H1 (cell line): ENCODE measurements at regions not wholly inside any gene's neighbourhood (a gene's known extent, or its start where the extent isn't known, plus 50 kb on each side); places are given as distances from the start of the nearest gene placed in this dataset.

Experiments
- CTCF ChIA-PET: fragments of 300-600 bp; sonication (Branson Sonifier 250); formaldehyde crosslinking; loops from one replicate; lab custom pipeline; 2021; ENCODE audit not compliant: partially characterized antibody; lab: Charles Lee
- POLR2A ChIA-PET: fragments of 300-600 bp; sonication (Branson Sonifier 250); formaldehyde crosslinking; loops from one replicate; lab custom pipeline; 2021; ENCODE audit warnings: inconsistent platforms; ENCODE audit not compliant: partially characterized antibody; lab: Charles Lee
- DNase-seq, 2 experiments: peaks; one replicate each; pipeline versions ENCODE4 v3.0.0 to v3.0.0-alpha.2; 2010 to 2022; ENCODE audit warnings: low spot score in 2 of 2, low read depth in 1 of 2, mixed read lengths in 1 of 2
- FAIRE-seq: peaks from 2 replicates; lab custom pipeline; 2011; peaks lifted over from hg19 to GRCh38; lab: Jason Lieb, UNC
- H2AFZ ChIP-seq: 2 replicates; pipeline ENCODE4 v1.8.1; 2012; ENCODE audit warnings: low read length, inconsistent platforms
- H2AK5ac ChIP-seq: 2 replicates; pipeline ENCODE4 v1.6.1; 2013; ENCODE audit warnings: low read depth, low read length
- H2BK120ac ChIP-seq: replicated peaks from 2 replicates; pipeline ENCODE3; 2013; ENCODE audit warnings: low read depth, low read length, inconsistent platforms
- H2BK12ac ChIP-seq: 2 replicates; pipeline ENCODE4 v1.6.1; 2013; ENCODE audit warnings: low read depth, low read length
- H2BK15ac ChIP-seq: 2 replicates; pipeline ENCODE4 v1.6.1; 2013; ENCODE audit warnings: low read length
- H2BK20ac ChIP-seq: 2 replicates; pipeline ENCODE4 v1.6.1; 2013; ENCODE audit warnings: low read length
- H2BK5ac ChIP-seq: 2 replicates; pipeline ENCODE4 v1.6.1; 2013; ENCODE audit warnings: low read depth, low read length
- H3K14ac ChIP-seq: 2 replicates; pipeline ENCODE4 v1.6.1; 2013; ENCODE audit warnings: inconsistent platforms; ENCODE audit not compliant: insufficient read length
- H3K18ac ChIP-seq: 2 replicates; pipeline ENCODE4 v1.6.1; 2013; ENCODE audit warnings: low read length; ENCODE audit errors: extremely low read depth
- H3K23ac ChIP-seq: 2 replicates; pipeline ENCODE4 v1.6.1; 2013; ENCODE audit warnings: inconsistent platforms; ENCODE audit not compliant: insufficient read length
- H3K23me2 ChIP-seq: 2 replicates; pipeline ENCODE4 v1.6.1; 2013; ENCODE audit warnings: low read depth, low read length
- H3K27ac ChIP-seq: 2 replicates; pipeline ENCODE4 v1.6.1; 2011; ENCODE audit warnings: low read depth, low read length, inconsistent platforms
- H3K27me3 ChIP-seq, 4 experiments: replicated peaks in 1 of 4; 1 replicate in 1 of 4; 2 replicates in 3 of 4; pipeline versions ENCODE4 v1.6.1 to v1.8.1; 2011 to 2013; ENCODE audit warnings: low read length in 3 of 4, mild to moderate bottlenecking in 3 of 4, inconsistent platforms in 2 of 4, mixed read lengths in 2 of 4, moderate library complexity in 1 of 4; ENCODE audit not compliant: control insufficient read depth in 3 of 4, insufficient read depth in 3 of 4; ENCODE audit errors: extremely low read depth in 1 of 4
- H3K36me3 ChIP-seq, 4 experiments: 2 replicates each; pipeline versions ENCODE4 v1.6.1 to v1.8.1; 2011 to 2013; ENCODE audit warnings: mild to moderate bottlenecking in 4 of 4, low read length in 3 of 4, moderate library complexity in 2 of 4, control low read depth in 1 of 4, inconsistent platforms in 1 of 4; ENCODE audit not compliant: insufficient read depth in 4 of 4, control insufficient read depth in 2 of 4
- H3K4ac ChIP-seq: replicated peaks from 2 replicates; pipeline ENCODE3; 2013; ENCODE audit warnings: low read length, low read depth, mixed read lengths, inconsistent platforms; ENCODE audit not compliant: insufficient read length
- H3K4me1 ChIP-seq, 4 experiments: replicated peaks in 1 of 4; 1 replicate in 1 of 4; 2 replicates in 3 of 4; pipeline versions ENCODE4 v1.6.1 to v1.8.1; 2011 to 2013; ENCODE audit warnings: low read length in 3 of 4, inconsistent platforms in 2 of 4, mixed read lengths in 1 of 4; ENCODE audit not compliant: insufficient read depth in 4 of 4, control insufficient read depth in 3 of 4
- H3K4me2 ChIP-seq, 2 experiments: 2 replicates each; pipeline versions ENCODE4 v1.6.1 to v1.8.1; 2011 to 2013; ENCODE audit warnings: low read depth in 2 of 2, low read length in 2 of 2, control low read depth in 1 of 2, inconsistent platforms in 1 of 2, mild to moderate bottlenecking in 1 of 2; ENCODE audit not compliant: insufficient read depth in 1 of 2
- H3K4me3 ChIP-seq, 4 experiments: fragments of 200-600, 300-600 bp in 1 of 4; sonication (generic), shearing (Covaris generic), sonication (Bioruptor Twin) in 1 of 4; 2 replicates each; pipeline versions ENCODE4 v1.5.1 to v1.8.1; 2011 to 2016; ENCODE audit warnings: low read length in 4 of 4, low read depth in 3 of 4, control low read depth in 2 of 4, inconsistent platforms in 2 of 4, mild to moderate bottlenecking in 2 of 4, mixed read lengths in 1 of 4, moderate library complexity in 1 of 4; ENCODE audit not compliant: insufficient read depth in 2 of 4; ENCODE audit errors: extremely low read depth in 1 of 4
- H3K56ac ChIP-seq: replicated peaks from 2 replicates; pipeline ENCODE3; 2013; ENCODE audit warnings: low read depth, mild to moderate bottlenecking, mixed read lengths, low read length, inconsistent platforms; ENCODE audit not compliant: insufficient read length
- H3K79me1 ChIP-seq: 2 replicates; pipeline ENCODE4 v1.6.1; 2013; ENCODE audit warnings: low read depth, low read length, control low read depth
- H3K79me2 ChIP-seq, 2 experiments: 2 replicates each; pipeline versions ENCODE4 v1.6.1 to v1.8.1; 2012 to 2013; ENCODE audit warnings: low read length in 2 of 2, mild to moderate bottlenecking in 2 of 2, inconsistent platforms in 1 of 2; ENCODE audit not compliant: insufficient read depth in 2 of 2, control insufficient read depth in 1 of 2
- H3K9ac ChIP-seq, 4 experiments: replicated peaks in 1 of 4; 1 replicate in 1 of 4; 2 replicates in 3 of 4; pipeline versions ENCODE4 v1.6.1 to v1.8.1; 2011 to 2013; ENCODE audit warnings: low read depth in 3 of 4, low read length in 3 of 4, control low read depth in 2 of 4, mild to moderate bottlenecking in 2 of 4, moderate library complexity in 2 of 4, inconsistent platforms in 1 of 4; ENCODE audit errors: extremely low read depth in 1 of 4
- H3K9me3 ChIP-seq, 2 experiments: 2 replicates each; pipeline versions ENCODE4 v1.6.1 to v1.8.1; 2012 to 2013; ENCODE audit warnings: mild to moderate bottlenecking in 2 of 2, moderate library complexity in 2 of 2, control low read depth in 1 of 2, inconsistent platforms in 1 of 2, low read depth in 1 of 2, low read length in 1 of 2, mixed read lengths in 1 of 2; ENCODE audit not compliant: insufficient read depth in 2 of 2
- H4K20me1 ChIP-seq, 2 experiments: replicated peaks in 1 of 2; 2 replicates each; pipeline versions ENCODE3 to v1.8.1; 2011 to 2013; ENCODE audit warnings: inconsistent platforms in 2 of 2, low read length in 2 of 2, mild to moderate bottlenecking in 1 of 2; ENCODE audit not compliant: insufficient read depth in 2 of 2, control insufficient read depth in 1 of 2
- H4K5ac ChIP-seq: 2 replicates; pipeline ENCODE4 v1.6.1; 2013; ENCODE audit warnings: low read length, low read depth, mixed read lengths, inconsistent platforms; ENCODE audit not compliant: insufficient read length
- H4K8ac ChIP-seq: 2 replicates; pipeline ENCODE4 v1.8.0; 2013; ENCODE audit warnings: mild to moderate bottlenecking, moderate library complexity, low read length, inconsistent platforms; ENCODE audit not compliant: insufficient read depth; ENCODE audit errors: extremely low read depth
- H4K91ac ChIP-seq: replicated peaks from 2 replicates; pipeline ENCODE3; 2013; ENCODE audit warnings: low read length, mixed read lengths, inconsistent platforms; ENCODE audit not compliant: insufficient read length
- BACH1 ChIP-seq: IDR thresholded peaks from 2 replicates; pipeline ENCODE4 v1.6.1; 2012; ENCODE audit warnings: low read length, improper control_type of control experiment
- BCL11A ChIP-seq, 2 experiments: IDR thresholded peaks; one replicate each; pipeline ENCODE4 v1.6.1; 2011; ENCODE audit warnings: low read depth in 2 of 2, low read length in 2 of 2, mild to moderate bottlenecking in 2 of 2
- CEBPB ChIP-seq: IDR thresholded peaks from 2 replicates; pipeline ENCODE4 v1.6.1; 2012; ENCODE audit warnings: low read depth, low read length
- GTF2F1 ChIP-seq: IDR thresholded peaks from 2 replicates; pipeline ENCODE4 v1.6.1; 2012; ENCODE audit warnings: low read depth, low read length, improper control_type of control experiment, borderline replicate concordance
- KDM4A ChIP-seq: IDR thresholded peaks from one replicate; pipeline ENCODE4 v1.7.1; 2012; ENCODE audit warnings: low read depth, mild to moderate bottlenecking, moderate library complexity, low read length, inconsistent platforms; ENCODE audit not compliant: severe bottlenecking
- KDM5A ChIP-seq: fragments of 200-600 bp; IDR thresholded peaks from 2 replicates; pipeline ENCODE4 v1.7.1; 2012; ENCODE audit warnings: mild to moderate bottlenecking, low read length, inconsistent platforms, mixed read lengths
- SP2 ChIP-seq: IDR thresholded peaks from 2 replicates; pipeline ENCODE4 v1.6.1; 2012; ENCODE audit warnings: mild to moderate bottlenecking, low read length, inconsistent platforms
- SRF ChIP-seq: IDR thresholded peaks from 2 replicates; pipeline ENCODE4 v1.6.1; 2011; ENCODE audit warnings: mild to moderate bottlenecking, low read depth, low read length, moderate library complexity
- SUZ12 ChIP-seq: fragments of 200-600 bp; sonication (generic); IDR thresholded peaks from 2 replicates; pipeline ENCODE4 v1.6.1; 2012; ENCODE audit warnings: mild to moderate bottlenecking, inconsistent platforms, low read length, moderate library complexity, mixed read lengths
- TAF7 ChIP-seq: optimal IDR thresholded peaks from 2 replicates; pipeline ENCODE3; 2011; ENCODE audit warnings: low read depth, mild to moderate bottlenecking, inconsistent platforms, low read length, moderate library complexity, borderline replicate concordance
- TEAD4 ChIP-seq: IDR thresholded peaks from 2 replicates; pipeline ENCODE4 v1.6.1; 2012; ENCODE audit warnings: low read depth, low read length, inconsistent platforms, mixed read lengths
- WGBS, 2 experiments: shearing (Covaris generic) in 1 of 2; methylation state at CpG; one replicate each; pipeline versions ENCODE4 v1.1.6 to v1.1.7; 2013 to 2015; ENCODE audit warnings: low lambda C conversion rate in 2 of 2, mixed read lengths in 2 of 2, inconsistent platforms in 1 of 2, low coverage in 1 of 2, missing lambda C conversion rate in 1 of 2; ENCODE audit not compliant: insufficient replicate concordance in 2 of 2, insufficient coverage in 1 of 2, insufficient read length in 1 of 2; ENCODE audit errors: extremely low coverage in 1 of 2, missing lambda C conversion rate in 1 of 2; 5-methylcytosine and 5-hydroxymethylcytosine counted together
- TF ChIP-seq, protein P1 (sequence below): IDR thresholded peaks from 2 replicates; pipeline ENCODE4 v1.6.1; 2012; ENCODE audit warnings: inconsistent platforms

DNA sequence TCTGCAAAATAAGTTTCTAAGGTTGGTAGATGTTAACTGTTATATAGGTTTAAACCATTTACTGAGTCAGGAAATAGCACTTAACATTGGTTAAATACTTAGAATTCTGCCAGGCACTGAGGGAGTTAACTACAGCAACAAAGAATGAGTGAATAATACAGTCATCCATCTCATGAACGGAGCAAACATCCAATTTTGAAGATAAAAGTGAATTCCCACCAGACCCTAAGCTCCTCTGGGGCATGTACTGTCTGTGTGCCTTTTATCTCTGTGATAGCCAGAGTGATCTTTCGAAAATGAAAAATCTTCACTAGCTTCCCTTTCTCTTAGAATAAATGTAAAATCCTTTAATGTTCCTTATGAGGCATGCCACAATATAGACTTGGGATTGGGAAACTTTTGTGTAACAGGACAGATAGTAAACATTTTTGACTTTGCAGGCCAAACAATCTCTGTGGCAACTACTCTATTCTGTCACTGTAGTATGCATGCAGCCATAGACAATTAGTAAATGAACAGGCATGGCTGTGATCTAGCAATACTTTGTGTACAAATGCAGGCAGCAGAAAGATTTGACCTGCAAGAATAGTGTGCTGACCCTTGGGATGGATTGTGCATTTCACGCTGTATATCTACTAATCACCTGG lies 294.5 kb upstream of the LMCD1 start:
- H2BK120ac ChIP-seq = no peak overlapping the region
- TF ChIP-seq BACH1 = no peak
- no peak for TF ChIP-seq TAF7
- no peak for TF ChIP-seq SUZ12
- no peak for TF ChIP-seq BCL11A (IDR thresholded peaks at IDR 0.05; ENCODE audit: low read depth in 2 of 2, low read length in 2 of 2)
- TF ChIP-seq CEBPB = no peak
- TF ChIP-seq KDM5A = no peak
- no peak for TF ChIP-seq KDM4A
- TF ChIP-seq TEAD4 = no peak
- TF ChIP-seq GTF2F1 = no peak
- TF ChIP-seq, protein P1, sequence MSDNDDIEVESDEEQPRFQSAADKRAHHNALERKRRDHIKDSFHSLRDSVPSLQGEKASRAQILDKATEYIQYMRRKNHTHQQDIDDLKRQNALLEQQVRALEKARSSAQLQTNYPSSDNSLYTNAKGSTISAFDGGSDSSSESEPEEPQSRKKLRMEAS = no peak
- TF ChIP-seq SP2 = no peak
- no peak for TF ChIP-seq SRF

More for the DNA sequence above, 294.5 kb upstream of the LMCD1 start:
- no peaks in the 10 kb centered on the region for H3K36me3 ChIP-seq
- CTCF ChIA-PET = interaction anchor here (0.9 kb wide), 2 partner anchors 33 to 210 kb away, joined by 4 to 5 read pairs; no protein-coding TSS in a partner anchor
- H4K20me1 ChIP-seq = no peaks in the 10 kb centered on the region
- H3K14ac ChIP-seq = no peak overlapping the region
- no peak overlapping the region for H2BK5ac ChIP-seq
- POLR2A ChIA-PET = no interaction called here
- no peak overlapping the region for H3K23ac ChIP-seq
- H3K18ac ChIP-seq = no peak overlapping the region
- H2BK12ac ChIP-seq = no peak overlapping the region
- peaks cover 0 to 1% (median 0%) of the 10 kb centered on the region in 4 experiments; a peak in 1 of 7 replicates for H3K27me3 ChIP-seq
- no peaks in the 10 kb centered on the region for H3K9me3 ChIP-seq
- no peak overlapping the region for H2AFZ ChIP-seq
- no peak overlapping the region for H3K4me3 ChIP-seq
- H2BK20ac ChIP-seq = no peak overlapping the region
- H3K79me1 ChIP-seq = no peaks in the 10 kb centered on the region
- no peak overlapping the region for H2AK5ac ChIP-seq
- no peak overlapping the region for H4K8ac ChIP-seq
- H3K4ac ChIP-seq = no peak overlapping the region
- FAIRE-seq (no peak), DNase-seq (no peak)
- H3K56ac ChIP-seq = no peak overlapping the region
- no peak overlapping the region for H3K4me2 ChIP-seq
- H3K23me2 ChIP-seq = no peaks in the 10 kb centered on the region
- no peaks in the 10 kb centered on the region for H3K79me2 ChIP-seq
- H4K5ac ChIP-seq = no peak overlapping the region
- no peak overlapping the region for H3K9ac ChIP-seq
- 84% methylated on average over 3 of the region's 3 CpGs; no CpG with 5 or more reads in 1 of the 2 experiments for WGBS, 2 experiments
- H4K91ac ChIP-seq = no peak overlapping the region
- H3K4me1 ChIP-seq = 0 out of 7 replicates have a peak, but pooled peaks cover 0 to 2% (median 0%) of the 10 kb centered on the region in 4 experiments
- H3K27ac ChIP-seq = no peak overlapping the region
- H2BK15ac ChIP-seq = no peak overlapping the region
